WTC11 (cell line): ENCODE measurements at regions not wholly inside any gene's neighbourhood (a gene's known extent, or its start where the extent isn't known, plus 50 kb on each side); places are given as distances from the start of the nearest gene placed in this dataset.

Source experiments
- ATAC-seq: fragments of 200-7000 bp; cut with Tn5 transposase; 2 replicates; pipeline ENCODE4 v1.10.0; 2021; ENCODE audit warnings: mild to moderate bottlenecking, moderate library complexity
- CTCF ChIA-PET: fragments of 300-600 bp; sonication (Branson Sonifier 250); formaldehyde crosslinking; loops from one replicate; lab custom pipeline; 2021; ENCODE audit warnings: antibody characterized with exemption; lab: Charles Lee
- POLR2A ChIA-PET: fragments of 350-600 bp; sonication (Branson Sonifier 250); formaldehyde crosslinking; loops from one replicate; lab custom pipeline; 2021; ENCODE audit warnings: antibody characterized with exemption; lab: Charles Lee
- DNase-seq: peaks from one replicate; pipeline ENCODE4 v3.0.0; 2021; ENCODE audit warnings: low spot score
- H3K27ac Mint-ChIP-seq: 2 replicates; pipeline ENCODE4 v1.8.0; 2021; ENCODE audit warnings: mixed read lengths
- H3K27me3 Mint-ChIP-seq: 2 replicates; pipeline ENCODE4 v1.8.0; 2021; ENCODE audit warnings: low read depth, mild to moderate bottlenecking, moderate library complexity, mixed read lengths
- H3K36me3 Mint-ChIP-seq: 2 replicates; pipeline ENCODE4 v1.8.0; 2021; ENCODE audit warnings: mixed read lengths
- H3K4me1 Mint-ChIP-seq: 2 replicates; pipeline ENCODE4 v1.8.0; 2022; ENCODE audit warnings: mixed read lengths
- H3K4me3 Mint-ChIP-seq: 2 replicates; pipeline ENCODE4 v1.8.0; 2021; ENCODE audit warnings: mild to moderate bottlenecking, moderate library complexity, mixed read lengths
- H3K9me3 Mint-ChIP-seq: 2 replicates; pipeline ENCODE4 v1.8.0; 2021; ENCODE audit warnings: mixed read lengths
- ATF1 ChIP-seq: sonication (generic); formaldehyde crosslinking; IDR thresholded peaks from 2 replicates; pipeline ENCODE4 v1.8.1; 2023; ENCODE audit warnings: mild to moderate bottlenecking, moderate library complexity, missing genetic modification reagents
- ATF6 ChIP-seq: sonication (generic); formaldehyde crosslinking; IDR thresholded peaks from 2 replicates; pipeline ENCODE4 v1.8.1; 2023; ENCODE audit warnings: mild to moderate bottlenecking, missing genetic modification reagents
- CBFB ChIP-seq: sonication (generic); formaldehyde crosslinking; IDR thresholded peaks from 2 replicates; pipeline ENCODE4 v1.8.1; 2022; ENCODE audit warnings: mild to moderate bottlenecking, low read depth, missing genetic modification reagents
- CREM ChIP-seq: sonication (generic); formaldehyde crosslinking; IDR thresholded peaks from 2 replicates; pipeline ENCODE4 v1.8.1; 2022; ENCODE audit warnings: mild to moderate bottlenecking, missing genetic modification reagents, moderate library complexity
- KAT7 ChIP-seq: sonication (generic); formaldehyde crosslinking; IDR thresholded peaks from 2 replicates; pipeline ENCODE4 v1.8.1; 2023; ENCODE audit warnings: missing genetic modification reagents, mild to moderate bottlenecking, borderline replicate concordance
- MYBL2 ChIP-seq: sonication (generic); formaldehyde crosslinking; IDR thresholded peaks from 2 replicates; pipeline ENCODE4 v1.8.1; 2023; ENCODE audit warnings: mild to moderate bottlenecking, moderate library complexity, missing genetic modification reagents
- NFYB ChIP-seq: sonication (generic); formaldehyde crosslinking; conservative IDR thresholded peaks from 2 replicates; pipeline ENCODE4 v1.8.0; 2022; ENCODE audit warnings: low read depth, missing genetic modification reagents
- PRDM15 ChIP-seq: sonication (generic); formaldehyde crosslinking; IDR thresholded peaks from 2 replicates; pipeline ENCODE4 v1.8.0; 2022; ENCODE audit warnings: missing genetic modification reagents
- ZMAT4 ChIP-seq: fragments of 250-450 bp; sonication (Bioruptor Pico); IDR thresholded peaks from 2 replicates; pipeline ENCODE4 v1.9.0; 2021; ENCODE audit warnings: mild to moderate bottlenecking
- ZNF121 ChIP-seq: sonication (generic); formaldehyde crosslinking; IDR thresholded peaks from 2 replicates; pipeline ENCODE4 v1.8.0; 2023; ENCODE audit warnings: missing genetic modification reagents
- ZNF416 ChIP-seq: fragments of 250-450 bp; sonication (Bioruptor Pico); IDR thresholded peaks from 2 replicates; pipeline ENCODE4 v1.9.0; 2021; ENCODE audit warnings: mild to moderate bottlenecking, inconsistent platforms
- TF ChIP-seq, protein P1 (sequence below): sonication (generic); formaldehyde crosslinking; IDR thresholded peaks from 2 replicates; pipeline ENCODE4 v1.8.1; 2023; ENCODE audit warnings: mild to moderate bottlenecking, missing genetic modification reagents, borderline replicate concordance
- TF ChIP-seq, protein P2 (sequence below): fragments of 250-450 bp; sonication (Bioruptor Pico); IDR thresholded peaks from 2 replicates; pipeline ENCODE4 v1.9.0; 2021; ENCODE audit warnings: mild to moderate bottlenecking, borderline replicate concordance
- TF ChIP-seq, protein P3 (sequence below): fragments of 250-450 bp; sonication (Bioruptor Pico); IDR thresholded peaks from 2 replicates; pipeline ENCODE4 v1.8.0; 2021; ENCODE audit warnings: mild to moderate bottlenecking
- TF ChIP-seq, protein P4 (sequence below): sonication (generic); formaldehyde crosslinking; IDR thresholded peaks from 2 replicates; pipeline ENCODE4 v1.8.1; 2023; ENCODE audit warnings: mild to moderate bottlenecking, moderate library complexity, missing genetic modification reagents

DNA sequence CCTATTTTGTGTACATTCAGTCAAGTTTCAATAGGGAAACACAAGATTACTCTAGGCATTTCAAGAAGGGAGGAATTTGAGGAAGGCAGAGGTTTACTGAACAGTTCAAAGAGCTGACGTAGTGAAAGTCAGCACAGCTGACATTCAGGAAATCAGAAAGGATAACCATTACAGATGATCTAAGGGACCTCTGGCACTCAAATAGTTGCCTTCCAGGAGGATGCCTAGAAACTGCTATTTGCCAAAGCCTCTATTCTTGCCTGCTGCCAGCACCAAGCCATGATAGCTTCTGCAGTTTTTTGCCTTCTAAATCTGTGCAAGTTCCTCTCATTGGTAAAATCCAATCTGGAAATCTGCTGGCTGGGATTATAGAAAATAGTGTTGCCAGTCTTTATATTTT lies 373.1 kb downstream of the CSNK1G3 start (continued):
- TF ChIP-seq, protein P1, sequence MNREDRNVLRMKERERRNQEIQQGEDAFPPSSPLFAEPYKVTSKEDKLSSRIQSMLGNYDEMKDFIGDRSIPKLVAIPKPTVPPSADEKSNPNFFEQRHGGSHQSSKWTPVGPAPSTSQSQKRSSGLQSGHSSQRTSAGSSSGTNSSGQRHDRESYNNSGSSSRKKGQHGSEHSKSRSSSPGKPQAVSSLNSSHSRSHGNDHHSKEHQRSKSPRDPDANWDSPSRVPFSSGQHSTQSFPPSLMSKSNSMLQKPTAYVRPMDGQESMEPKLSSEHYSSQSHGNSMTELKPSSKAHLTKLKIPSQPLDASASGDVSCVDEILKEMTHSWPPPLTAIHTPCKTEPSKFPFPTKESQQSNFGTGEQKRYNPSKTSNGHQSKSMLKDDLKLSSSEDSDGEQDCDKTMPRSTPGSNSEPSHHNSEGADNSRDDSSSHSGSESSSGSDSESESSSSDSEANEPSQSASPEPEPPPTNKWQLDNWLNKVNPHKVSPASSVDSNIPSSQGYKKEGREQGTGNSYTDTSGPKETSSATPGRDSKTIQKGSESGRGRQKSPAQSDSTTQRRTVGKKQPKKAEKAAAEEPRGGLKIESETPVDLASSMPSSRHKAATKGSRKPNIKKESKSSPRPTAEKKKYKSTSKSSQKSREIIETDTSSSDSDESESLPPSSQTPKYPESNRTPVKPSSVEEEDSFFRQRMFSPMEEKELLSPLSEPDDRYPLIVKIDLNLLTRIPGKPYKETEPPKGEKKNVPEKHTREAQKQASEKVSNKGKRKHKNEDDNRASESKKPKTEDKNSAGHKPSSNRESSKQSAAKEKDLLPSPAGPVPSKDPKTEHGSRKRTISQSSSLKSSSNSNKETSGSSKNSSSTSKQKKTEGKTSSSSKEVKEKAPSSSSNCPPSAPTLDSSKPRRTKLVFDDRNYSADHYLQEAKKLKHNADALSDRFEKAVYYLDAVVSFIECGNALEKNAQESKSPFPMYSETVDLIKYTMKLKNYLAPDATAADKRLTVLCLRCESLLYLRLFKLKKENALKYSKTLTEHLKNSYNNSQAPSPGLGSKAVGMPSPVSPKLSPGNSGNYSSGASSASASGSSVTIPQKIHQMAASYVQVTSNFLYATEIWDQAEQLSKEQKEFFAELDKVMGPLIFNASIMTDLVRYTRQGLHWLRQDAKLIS = no peak
- TF ChIP-seq ATF6 = no peak
- TF ChIP-seq KAT7 (CRISPR knock-in tag) = no peak
- no peak for TF ChIP-seq ZMAT4 (CRISPR knock-in tag)
- no peak for TF ChIP-seq NFYB (CRISPR knock-in tag)

- no peak overlapping the region for H3K4me3 Mint-ChIP-seq
- H3K4me1 Mint-ChIP-seq = peaks cover 31% of the 10 kb centered on the region
- DNase-seq (no peak), ATAC-seq (no peak)
- TF ChIP-seq, protein P2, sequence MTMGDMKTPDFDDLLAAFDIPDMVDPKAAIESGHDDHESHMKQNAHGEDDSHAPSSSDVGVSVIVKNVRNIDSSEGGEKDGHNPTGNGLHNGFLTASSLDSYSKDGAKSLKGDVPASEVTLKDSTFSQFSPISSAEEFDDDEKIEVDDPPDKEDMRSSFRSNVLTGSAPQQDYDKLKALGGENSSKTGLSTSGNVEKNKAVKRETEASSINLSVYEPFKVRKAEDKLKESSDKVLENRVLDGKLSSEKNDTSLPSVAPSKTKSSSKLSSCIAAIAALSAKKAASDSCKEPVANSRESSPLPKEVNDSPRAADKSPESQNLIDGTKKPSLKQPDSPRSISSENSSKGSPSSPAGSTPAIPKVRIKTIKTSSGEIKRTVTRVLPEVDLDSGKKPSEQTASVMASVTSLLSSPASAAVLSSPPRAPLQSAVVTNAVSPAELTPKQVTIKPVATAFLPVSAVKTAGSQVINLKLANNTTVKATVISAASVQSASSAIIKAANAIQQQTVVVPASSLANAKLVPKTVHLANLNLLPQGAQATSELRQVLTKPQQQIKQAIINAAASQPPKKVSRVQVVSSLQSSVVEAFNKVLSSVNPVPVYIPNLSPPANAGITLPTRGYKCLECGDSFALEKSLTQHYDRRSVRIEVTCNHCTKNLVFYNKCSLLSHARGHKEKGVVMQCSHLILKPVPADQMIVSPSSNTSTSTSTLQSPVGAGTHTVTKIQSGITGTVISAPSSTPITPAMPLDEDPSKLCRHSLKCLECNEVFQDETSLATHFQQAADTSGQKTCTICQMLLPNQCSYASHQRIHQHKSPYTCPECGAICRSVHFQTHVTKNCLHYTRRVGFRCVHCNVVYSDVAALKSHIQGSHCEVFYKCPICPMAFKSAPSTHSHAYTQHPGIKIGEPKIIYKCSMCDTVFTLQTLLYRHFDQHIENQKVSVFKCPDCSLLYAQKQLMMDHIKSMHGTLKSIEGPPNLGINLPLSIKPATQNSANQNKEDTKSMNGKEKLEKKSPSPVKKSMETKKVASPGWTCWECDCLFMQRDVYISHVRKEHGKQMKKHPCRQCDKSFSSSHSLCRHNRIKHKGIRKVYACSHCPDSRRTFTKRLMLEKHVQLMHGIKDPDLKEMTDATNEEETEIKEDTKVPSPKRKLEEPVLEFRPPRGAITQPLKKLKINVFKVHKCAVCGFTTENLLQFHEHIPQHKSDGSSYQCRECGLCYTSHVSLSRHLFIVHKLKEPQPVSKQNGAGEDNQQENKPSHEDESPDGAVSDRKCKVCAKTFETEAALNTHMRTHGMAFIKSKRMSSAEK (CRISPR knock-in tag) = no peak
- no peak overlapping the region for H3K27ac Mint-ChIP-seq
- CTCF ChIA-PET = no interaction called here
- POLR2A ChIA-PET = no interaction called here
- no peaks in the 10 kb centered on the region; the same call in none of the 2 replicates for H3K36me3 Mint-ChIP-seq
- peaks cover 6% of the 10 kb centered on the region for H3K9me3 Mint-ChIP-seq
- H3K27me3 Mint-ChIP-seq = no peaks in the 10 kb centered on the region
These were observed 371.0 kb downstream of the CSNK1G3 start for GRCh38 chr5:123882965-123883345.

- no peak overlapping the region for H3K27ac Mint-ChIP-seq
- POLR2A ChIA-PET = no interaction called here
- ATAC-seq = no peak
- TF ChIP-seq MYBL2 (no peak), ZNF121 (CRISPR knock-in tag) (no peak), PRDM15 (CRISPR knock-in tag) (no peak), CREM (CRISPR knock-in tag) (no peak), CBFB (no peak), ATF1 (CRISPR knock-in tag) (no peak), ZNF416 (CRISPR knock-in tag) (no peak)
- TF ChIP-seq, protein P3, sequence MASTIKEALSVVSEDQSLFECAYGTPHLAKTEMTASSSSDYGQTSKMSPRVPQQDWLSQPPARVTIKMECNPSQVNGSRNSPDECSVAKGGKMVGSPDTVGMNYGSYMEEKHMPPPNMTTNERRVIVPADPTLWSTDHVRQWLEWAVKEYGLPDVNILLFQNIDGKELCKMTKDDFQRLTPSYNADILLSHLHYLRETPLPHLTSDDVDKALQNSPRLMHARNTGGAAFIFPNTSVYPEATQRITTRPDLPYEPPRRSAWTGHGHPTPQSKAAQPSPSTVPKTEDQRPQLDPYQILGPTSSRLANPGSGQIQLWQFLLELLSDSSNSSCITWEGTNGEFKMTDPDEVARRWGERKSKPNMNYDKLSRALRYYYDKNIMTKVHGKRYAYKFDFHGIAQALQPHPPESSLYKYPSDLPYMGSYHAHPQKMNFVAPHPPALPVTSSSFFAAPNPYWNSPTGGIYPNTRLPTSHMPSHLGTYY (CRISPR knock-in tag) = no peak
- TF ChIP-seq, protein P4, sequence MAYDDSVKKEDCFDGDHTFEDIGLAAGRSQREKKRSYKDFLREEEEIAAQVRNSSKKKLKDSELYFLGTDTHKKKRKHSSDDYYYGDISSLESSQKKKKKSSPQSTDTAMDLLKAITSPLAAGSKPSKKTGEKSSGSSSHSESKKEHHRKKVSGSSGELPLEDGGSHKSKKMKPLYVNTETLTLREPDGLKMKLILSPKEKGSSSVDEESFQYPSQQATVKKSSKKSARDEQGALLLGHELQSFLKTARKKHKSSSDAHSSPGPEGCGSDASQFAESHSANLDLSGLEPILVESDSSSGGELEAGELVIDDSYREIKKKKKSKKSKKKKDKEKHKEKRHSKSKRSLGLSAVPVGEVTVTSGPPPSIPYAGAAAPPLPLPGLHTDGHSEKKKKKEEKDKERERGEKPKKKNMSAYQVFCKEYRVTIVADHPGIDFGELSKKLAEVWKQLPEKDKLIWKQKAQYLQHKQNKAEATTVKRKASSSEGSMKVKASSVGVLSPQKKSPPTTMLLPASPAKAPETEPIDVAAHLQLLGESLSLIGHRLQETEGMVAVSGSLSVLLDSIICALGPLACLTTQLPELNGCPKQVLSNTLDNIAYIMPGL (CRISPR knock-in tag) = no peak
These were observed 370.5 kb downstream of the CSNK1G3 start for GRCh38 chr5:123882319-123882964.

More at GRCh38 chr5:123882319-123882964, 370.5 kb downstream of the CSNK1G3 start:
- no peak overlapping the region for H3K4me3 Mint-ChIP-seq
- no peaks in the 10 kb centered on the region; the same call in none of the 2 replicates for H3K36me3 Mint-ChIP-seq
- no peaks in the 10 kb centered on the region for H3K27me3 Mint-ChIP-seq
- CTCF ChIA-PET = no interaction called here
- no peak for DNase-seq
- peaks cover 6% of the 10 kb centered on the region for H3K9me3 Mint-ChIP-seq
- peaks cover 35% of the 10 kb centered on the region for H3K4me1 Mint-ChIP-seq
